H1 (cell line): ENCODE measurements at regions not wholly inside any gene's neighbourhood (a gene's known extent, or its start where the extent isn't known, plus 50 kb on each side); places are given as distances from the start of the nearest gene placed in this dataset.

Experiments used
- CTCF ChIA-PET: fragments of 300-600 bp; sonication (Branson Sonifier 250); formaldehyde crosslinking; loops from one replicate; lab custom pipeline; 2021; ENCODE audit not compliant: partially characterized antibody; lab: Charles Lee
- POLR2A ChIA-PET: fragments of 300-600 bp; sonication (Branson Sonifier 250); formaldehyde crosslinking; loops from one replicate; lab custom pipeline; 2021; ENCODE audit warnings: inconsistent platforms; ENCODE audit not compliant: partially characterized antibody; lab: Charles Lee
- DNase-seq, 2 experiments: peaks; one replicate each; pipeline versions ENCODE4 v3.0.0 to v3.0.0-alpha.2; 2010 to 2022; ENCODE audit warnings: low spot score in 2 of 2, low read depth in 1 of 2, mixed read lengths in 1 of 2
- FAIRE-seq: peaks from 2 replicates; lab custom pipeline; 2011; peaks lifted over from hg19 to GRCh38; lab: Jason Lieb, UNC
- H2AFZ ChIP-seq: 2 replicates; pipeline ENCODE4 v1.8.1; 2012; ENCODE audit warnings: low read length, inconsistent platforms
- H2AK5ac ChIP-seq: 2 replicates; pipeline ENCODE4 v1.6.1; 2013; ENCODE audit warnings: low read depth, low read length
- H2BK120ac ChIP-seq: replicated peaks from 2 replicates; pipeline ENCODE3; 2013; ENCODE audit warnings: low read depth, low read length, inconsistent platforms
- H2BK12ac ChIP-seq: 2 replicates; pipeline ENCODE4 v1.6.1; 2013; ENCODE audit warnings: low read depth, low read length
- H2BK15ac ChIP-seq: 2 replicates; pipeline ENCODE4 v1.6.1; 2013; ENCODE audit warnings: low read length
- H2BK20ac ChIP-seq: 2 replicates; pipeline ENCODE4 v1.6.1; 2013; ENCODE audit warnings: low read length
- H2BK5ac ChIP-seq: 2 replicates; pipeline ENCODE4 v1.6.1; 2013; ENCODE audit warnings: low read depth, low read length
- H3K14ac ChIP-seq: 2 replicates; pipeline ENCODE4 v1.6.1; 2013; ENCODE audit warnings: inconsistent platforms; ENCODE audit not compliant: insufficient read length
- H3K18ac ChIP-seq: 2 replicates; pipeline ENCODE4 v1.6.1; 2013; ENCODE audit warnings: low read length; ENCODE audit errors: extremely low read depth
- H3K23ac ChIP-seq: 2 replicates; pipeline ENCODE4 v1.6.1; 2013; ENCODE audit warnings: inconsistent platforms; ENCODE audit not compliant: insufficient read length
- H3K23me2 ChIP-seq: 2 replicates; pipeline ENCODE4 v1.6.1; 2013; ENCODE audit warnings: low read depth, low read length
- H3K27ac ChIP-seq: 2 replicates; pipeline ENCODE4 v1.6.1; 2011; ENCODE audit warnings: low read depth, low read length, inconsistent platforms
- H3K27me3 ChIP-seq, 4 experiments: replicated peaks in 1 of 4; 1 replicate in 1 of 4; 2 replicates in 3 of 4; pipeline versions ENCODE4 v1.6.1 to v1.8.1; 2011 to 2013; ENCODE audit warnings: low read length in 3 of 4, mild to moderate bottlenecking in 3 of 4, inconsistent platforms in 2 of 4, mixed read lengths in 2 of 4, moderate library complexity in 1 of 4; ENCODE audit not compliant: control insufficient read depth in 3 of 4, insufficient read depth in 3 of 4; ENCODE audit errors: extremely low read depth in 1 of 4
- H3K36me3 ChIP-seq, 4 experiments: 2 replicates each; pipeline versions ENCODE4 v1.6.1 to v1.8.1; 2011 to 2013; ENCODE audit warnings: mild to moderate bottlenecking in 4 of 4, low read length in 3 of 4, moderate library complexity in 2 of 4, control low read depth in 1 of 4, inconsistent platforms in 1 of 4; ENCODE audit not compliant: insufficient read depth in 4 of 4, control insufficient read depth in 2 of 4
- H3K4ac ChIP-seq: replicated peaks from 2 replicates; pipeline ENCODE3; 2013; ENCODE audit warnings: low read length, low read depth, mixed read lengths, inconsistent platforms; ENCODE audit not compliant: insufficient read length
- H3K4me1 ChIP-seq, 4 experiments: replicated peaks in 1 of 4; 1 replicate in 1 of 4; 2 replicates in 3 of 4; pipeline versions ENCODE4 v1.6.1 to v1.8.1; 2011 to 2013; ENCODE audit warnings: low read length in 3 of 4, inconsistent platforms in 2 of 4, mixed read lengths in 1 of 4; ENCODE audit not compliant: insufficient read depth in 4 of 4, control insufficient read depth in 3 of 4
- H3K4me2 ChIP-seq, 2 experiments: 2 replicates each; pipeline versions ENCODE4 v1.6.1 to v1.8.1; 2011 to 2013; ENCODE audit warnings: low read depth in 2 of 2, low read length in 2 of 2, control low read depth in 1 of 2, inconsistent platforms in 1 of 2, mild to moderate bottlenecking in 1 of 2; ENCODE audit not compliant: insufficient read depth in 1 of 2
- H3K4me3 ChIP-seq, 4 experiments: fragments of 200-600, 300-600 bp in 1 of 4; sonication (generic), shearing (Covaris generic), sonication (Bioruptor Twin) in 1 of 4; 2 replicates each; pipeline versions ENCODE4 v1.5.1 to v1.8.1; 2011 to 2016; ENCODE audit warnings: low read length in 4 of 4, low read depth in 3 of 4, control low read depth in 2 of 4, inconsistent platforms in 2 of 4, mild to moderate bottlenecking in 2 of 4, mixed read lengths in 1 of 4, moderate library complexity in 1 of 4; ENCODE audit not compliant: insufficient read depth in 2 of 4; ENCODE audit errors: extremely low read depth in 1 of 4
- H3K56ac ChIP-seq: replicated peaks from 2 replicates; pipeline ENCODE3; 2013; ENCODE audit warnings: low read depth, mild to moderate bottlenecking, mixed read lengths, low read length, inconsistent platforms; ENCODE audit not compliant: insufficient read length
- H3K79me1 ChIP-seq: 2 replicates; pipeline ENCODE4 v1.6.1; 2013; ENCODE audit warnings: low read depth, low read length, control low read depth
- H3K79me2 ChIP-seq, 2 experiments: 2 replicates each; pipeline versions ENCODE4 v1.6.1 to v1.8.1; 2012 to 2013; ENCODE audit warnings: low read length in 2 of 2, mild to moderate bottlenecking in 2 of 2, inconsistent platforms in 1 of 2; ENCODE audit not compliant: insufficient read depth in 2 of 2, control insufficient read depth in 1 of 2
- H3K9ac ChIP-seq, 4 experiments: replicated peaks in 1 of 4; 1 replicate in 1 of 4; 2 replicates in 3 of 4; pipeline versions ENCODE4 v1.6.1 to v1.8.1; 2011 to 2013; ENCODE audit warnings: low read depth in 3 of 4, low read length in 3 of 4, control low read depth in 2 of 4, mild to moderate bottlenecking in 2 of 4, moderate library complexity in 2 of 4, inconsistent platforms in 1 of 4; ENCODE audit errors: extremely low read depth in 1 of 4
- H3K9me3 ChIP-seq, 2 experiments: 2 replicates each; pipeline versions ENCODE4 v1.6.1 to v1.8.1; 2012 to 2013; ENCODE audit warnings: mild to moderate bottlenecking in 2 of 2, moderate library complexity in 2 of 2, control low read depth in 1 of 2, inconsistent platforms in 1 of 2, low read depth in 1 of 2, low read length in 1 of 2, mixed read lengths in 1 of 2; ENCODE audit not compliant: insufficient read depth in 2 of 2
- H4K20me1 ChIP-seq, 2 experiments: replicated peaks in 1 of 2; 2 replicates each; pipeline versions ENCODE3 to v1.8.1; 2011 to 2013; ENCODE audit warnings: inconsistent platforms in 2 of 2, low read length in 2 of 2, mild to moderate bottlenecking in 1 of 2; ENCODE audit not compliant: insufficient read depth in 2 of 2, control insufficient read depth in 1 of 2
- H4K5ac ChIP-seq: 2 replicates; pipeline ENCODE4 v1.6.1; 2013; ENCODE audit warnings: low read length, low read depth, mixed read lengths, inconsistent platforms; ENCODE audit not compliant: insufficient read length
- H4K8ac ChIP-seq: 2 replicates; pipeline ENCODE4 v1.8.0; 2013; ENCODE audit warnings: mild to moderate bottlenecking, moderate library complexity, low read length, inconsistent platforms; ENCODE audit not compliant: insufficient read depth; ENCODE audit errors: extremely low read depth
- H4K91ac ChIP-seq: replicated peaks from 2 replicates; pipeline ENCODE3; 2013; ENCODE audit warnings: low read length, mixed read lengths, inconsistent platforms; ENCODE audit not compliant: insufficient read length
- JUND ChIP-seq: IDR thresholded peaks from 2 replicates; pipeline ENCODE4 v1.6.1; 2011; ENCODE audit warnings: mild to moderate bottlenecking, improper control_type of control experiment, low read length
- RFX5 ChIP-seq: IDR thresholded peaks from 2 replicates; pipeline ENCODE4 v1.6.1; 2011; ENCODE audit warnings: low read depth, low read length, improper control_type of control experiment, borderline replicate concordance
- SAP30 ChIP-seq: fragments of 300-600 bp; sonication (generic); IDR thresholded peaks from 2 replicates; pipeline ENCODE4 v1.7.1; 2012; ENCODE audit warnings: low read length, moderate library complexity, mild to moderate bottlenecking, inconsistent platforms; ENCODE audit not compliant: insufficient read depth, insufficient replicate concordance
- WGBS, 2 experiments: shearing (Covaris generic) in 1 of 2; methylation state at CpG; one replicate each; pipeline versions ENCODE4 v1.1.6 to v1.1.7; 2013 to 2015; ENCODE audit warnings: low lambda C conversion rate in 2 of 2, mixed read lengths in 2 of 2, inconsistent platforms in 1 of 2, low coverage in 1 of 2, missing lambda C conversion rate in 1 of 2; ENCODE audit not compliant: insufficient replicate concordance in 2 of 2, insufficient coverage in 1 of 2, insufficient read length in 1 of 2; ENCODE audit errors: extremely low coverage in 1 of 2, missing lambda C conversion rate in 1 of 2; 5-methylcytosine and 5-hydroxymethylcytosine counted together

GRCh38 chr17:65393514-65393913, 167.9 kb downstream of the AXIN2 start:
- Histone ChIP-seq H4K5ac (no peak overlapping the region), H3K4ac (no peak overlapping the region), H3K27ac (no peak overlapping the region), H2BK12ac (no peak overlapping the region), H4K20me1 (no peaks in the 10 kb centered on the region), H3K56ac (no peak overlapping the region), H3K79me1 (no peaks in the 10 kb centered on the region), H3K14ac (no peak overlapping the region), H2BK15ac (no peak overlapping the region), H3K23me2 (no peaks in the 10 kb centered on the region), H3K18ac (no peak overlapping the region), H3K79me2 (no peaks in the 10 kb centered on the region), H3K4me1 (no peaks in the 10 kb centered on the region), H3K4me2 (no peak overlapping the region), H2BK5ac (no peak overlapping the region), H2AK5ac (no peak overlapping the region), H4K8ac (no peak overlapping the region), H3K27me3 (no peaks in the 10 kb centered on the region), H3K23ac (no peak overlapping the region), H4K91ac (no peak overlapping the region), H3K9ac (no peak overlapping the region), H3K4me3 (no peak overlapping the region), H2BK20ac (no peak overlapping the region), H2BK120ac (no peak overlapping the region), H3K36me3 (no peaks in the 10 kb centered on the region), H2AFZ (0 out of 2 replicates have a peak overlapping the region, but pooled peaks have one; percentile 40), H3K9me3 (no peaks in the 10 kb centered on the region)
- POLR2A ChIA-PET = no interaction called here
- CTCF ChIA-PET = no interaction called here
- DNase-seq (no peak), FAIRE-seq (no peak)
- 91% methylated on average over 4 of the region's 4 CpGs; no CpG with 5 or more reads in 1 of the 2 experiments for WGBS, 2 experiments
- TF ChIP-seq JUND = no peak
- TF ChIP-seq RFX5 = no peak
- no peak for TF ChIP-seq SAP30
